Type B pancreatic cell (in vitro differentiated cells): ENCODE measurements at regions not wholly inside any gene's neighbourhood (a gene's known extent, or its start where the extent isn't known, plus 50 kb on each side); places are given as distances from the start of the nearest gene placed in this dataset.

Experiments
- DNase-seq: peaks from one replicate; pipeline ENCODE4 v3.0.0; 2021; ENCODE audit warnings: mixed read lengths; ENCODE audit not compliant: unreplicated experiment; ENCODE audit errors: extremely low spot score
- H3K27ac Mint-ChIP-seq: 2 replicates; pipeline ENCODE4 v1.8.0; 2021; ENCODE audit warnings: mild to moderate bottlenecking, mixed read lengths
- H3K27me3 Mint-ChIP-seq: 2 replicates; pipeline ENCODE4 v1.8.0; 2021; ENCODE audit warnings: mixed read lengths
- H3K36me3 Mint-ChIP-seq: 2 replicates; pipeline ENCODE4 v1.8.0; 2021; ENCODE audit warnings: mixed read lengths
- H3K4me1 Mint-ChIP-seq: one replicate; pipeline ENCODE4 v1.8.0; 2021; ENCODE audit warnings: mixed read lengths; ENCODE audit not compliant: unreplicated experiment
- H3K4me3 Mint-ChIP-seq: 2 replicates; pipeline ENCODE4 v1.8.0; 2021; ENCODE audit warnings: mild to moderate bottlenecking, mixed read lengths
- H3K9me3 Mint-ChIP-seq: 2 replicates; pipeline ENCODE4 v1.8.0; 2021; ENCODE audit warnings: mixed read lengths
- TF ChIP-seq, protein P1 (sequence below): fragments of 200-600 bp; sonication (generic); conservative IDR thresholded peaks from 2 replicates; pipeline ENCODE4 v1.5.0; 2021; ENCODE audit warnings: antibody characterized with exemption, mild to moderate bottlenecking

DNA sequence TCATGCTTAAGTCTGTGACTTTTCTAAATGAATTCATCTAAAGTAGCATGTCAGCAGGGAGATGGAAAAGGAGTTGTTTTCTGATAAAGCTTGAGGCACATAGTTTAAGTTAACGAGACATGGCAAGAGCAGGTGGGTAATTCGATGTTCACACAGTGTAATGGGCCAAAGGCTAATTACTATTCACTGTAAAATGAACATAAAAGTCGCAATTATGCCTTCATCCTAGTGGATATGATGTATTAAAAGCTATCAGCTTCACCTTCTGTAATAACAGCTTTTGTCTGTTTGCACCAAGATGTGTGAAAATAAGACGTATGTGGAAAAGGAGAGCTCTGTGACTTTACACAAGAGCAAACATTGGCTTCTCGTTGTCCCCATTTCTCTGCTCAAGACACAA is 94.2 kb upstream of the CDH20 start:
- H3K27ac Mint-ChIP-seq = no peak overlapping the region
- TF ChIP-seq, protein P1, sequence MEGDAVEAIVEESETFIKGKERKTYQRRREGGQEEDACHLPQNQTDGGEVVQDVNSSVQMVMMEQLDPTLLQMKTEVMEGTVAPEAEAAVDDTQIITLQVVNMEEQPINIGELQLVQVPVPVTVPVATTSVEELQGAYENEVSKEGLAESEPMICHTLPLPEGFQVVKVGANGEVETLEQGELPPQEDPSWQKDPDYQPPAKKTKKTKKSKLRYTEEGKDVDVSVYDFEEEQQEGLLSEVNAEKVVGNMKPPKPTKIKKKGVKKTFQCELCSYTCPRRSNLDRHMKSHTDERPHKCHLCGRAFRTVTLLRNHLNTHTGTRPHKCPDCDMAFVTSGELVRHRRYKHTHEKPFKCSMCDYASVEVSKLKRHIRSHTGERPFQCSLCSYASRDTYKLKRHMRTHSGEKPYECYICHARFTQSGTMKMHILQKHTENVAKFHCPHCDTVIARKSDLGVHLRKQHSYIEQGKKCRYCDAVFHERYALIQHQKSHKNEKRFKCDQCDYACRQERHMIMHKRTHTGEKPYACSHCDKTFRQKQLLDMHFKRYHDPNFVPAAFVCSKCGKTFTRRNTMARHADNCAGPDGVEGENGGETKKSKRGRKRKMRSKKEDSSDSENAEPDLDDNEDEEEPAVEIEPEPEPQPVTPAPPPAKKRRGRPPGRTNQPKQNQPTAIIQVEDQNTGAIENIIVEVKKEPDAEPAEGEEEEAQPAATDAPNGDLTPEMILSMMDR = no peak

DNA sequence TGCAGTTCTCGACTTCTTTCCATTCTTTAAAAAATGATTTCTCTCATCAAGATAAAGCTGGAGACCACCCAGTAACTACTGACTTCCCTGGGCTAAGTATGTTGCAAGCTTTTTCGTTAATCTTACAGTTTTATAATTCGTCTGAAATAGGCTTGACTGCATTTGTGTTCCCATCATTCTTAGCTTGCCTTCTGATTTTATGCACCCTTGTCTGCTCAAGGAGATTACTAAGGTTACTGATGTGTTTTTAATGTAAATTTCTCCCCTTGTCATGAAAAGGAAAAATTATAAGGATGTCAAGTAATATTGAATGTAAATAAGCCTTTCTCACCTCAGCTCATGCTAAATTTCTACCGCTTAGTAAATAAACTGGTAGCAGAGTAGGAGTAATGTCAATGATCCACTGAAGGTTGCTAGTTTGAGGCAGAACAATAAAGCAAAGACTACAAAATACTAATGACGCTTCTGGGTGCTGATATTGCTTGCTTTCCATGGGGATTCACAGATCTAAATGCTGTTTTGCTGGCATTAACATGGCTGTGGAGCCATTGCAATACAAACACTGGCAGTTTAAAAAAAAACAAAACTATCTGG is 91.9 kb upstream of the CDH20 start:
- Mint-ChIP-seq H3K9me3 (no peaks in the 10 kb centered on the region), H3K4me1 (no peaks in the 10 kb centered on the region), H3K36me3 (no peaks in the 10 kb centered on the region), H3K27ac (no peak overlapping the region), H3K27me3 (peaks cover 2% of the 10 kb centered on the region), H3K4me3 (no peak overlapping the region)
- no peak for DNase-seq
- TF ChIP-seq, protein P1 = no peak

More for the DNA sequence above, 94.2 kb upstream of the CDH20 start:
- no peaks in the 10 kb centered on the region for H3K9me3 Mint-ChIP-seq
- H3K27me3 Mint-ChIP-seq = no peaks in the 10 kb centered on the region
- DNase-seq = no peak
- no peak overlapping the region for H3K4me3 Mint-ChIP-seq
- no peaks in the 10 kb centered on the region for H3K4me1 Mint-ChIP-seq
- H3K36me3 Mint-ChIP-seq = no peaks in the 10 kb centered on the region

DNA sequence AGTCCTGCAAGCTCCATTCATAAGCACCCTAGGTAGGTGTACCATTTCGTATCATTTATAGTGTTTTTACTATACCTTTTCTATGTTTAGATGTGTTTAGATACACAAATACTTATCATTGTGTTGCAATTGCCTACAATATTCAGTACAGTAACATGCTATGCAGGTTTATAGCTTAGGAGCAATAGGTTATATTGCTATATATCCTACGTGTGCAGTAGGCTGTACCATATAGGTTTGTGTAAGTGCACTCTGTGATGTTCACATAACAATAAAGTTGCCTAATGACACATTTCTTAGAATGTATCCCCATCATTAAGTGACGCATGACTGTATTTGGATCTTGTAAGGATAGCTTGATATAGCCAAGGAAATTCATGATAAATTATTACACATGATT is 88.6 kb upstream of the CDH20 start:
- Mint-ChIP-seq H3K4me3 (no peak overlapping the region), H3K9me3 (no peaks in the 10 kb centered on the region), H3K4me1 (no peaks in the 10 kb centered on the region), H3K27me3 (peaks cover 2% of the 10 kb centered on the region), H3K36me3 (no peaks in the 10 kb centered on the region), H3K27ac (no peak overlapping the region)
- DNase-seq = no peak
- TF ChIP-seq, protein P1 = no peak

DNA sequence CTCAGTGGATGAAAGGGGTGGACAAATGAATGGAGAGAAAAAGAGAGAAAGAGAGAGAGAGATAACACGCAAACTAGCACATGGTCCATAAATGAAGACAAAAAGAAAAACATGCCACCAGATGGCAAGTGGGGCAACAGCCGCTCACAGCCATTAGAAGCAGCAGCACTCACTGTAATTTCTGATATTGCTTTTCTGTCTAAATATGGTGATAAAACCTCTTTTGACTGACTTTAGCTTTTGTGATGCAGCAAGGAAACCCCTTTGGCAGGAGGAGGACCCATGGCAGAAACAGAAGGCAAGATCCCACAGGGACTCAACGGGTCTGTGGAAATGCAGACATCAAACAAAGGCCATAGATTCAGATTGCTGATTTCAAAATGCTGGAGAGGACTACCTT is 88.0 kb upstream of the CDH20 start:
- DNase-seq = no peak
- H3K27me3 Mint-ChIP-seq = peaks cover 2% of the 10 kb centered on the region
- H3K9me3 Mint-ChIP-seq = no peaks in the 10 kb centered on the region
- H3K27ac Mint-ChIP-seq = no peak overlapping the region
- TF ChIP-seq, protein P1 = no peak
- H3K4me1 Mint-ChIP-seq = no peaks in the 10 kb centered on the region
- H3K4me3 Mint-ChIP-seq = no peak overlapping the region
- H3K36me3 Mint-ChIP-seq = no peaks in the 10 kb centered on the region

DNA sequence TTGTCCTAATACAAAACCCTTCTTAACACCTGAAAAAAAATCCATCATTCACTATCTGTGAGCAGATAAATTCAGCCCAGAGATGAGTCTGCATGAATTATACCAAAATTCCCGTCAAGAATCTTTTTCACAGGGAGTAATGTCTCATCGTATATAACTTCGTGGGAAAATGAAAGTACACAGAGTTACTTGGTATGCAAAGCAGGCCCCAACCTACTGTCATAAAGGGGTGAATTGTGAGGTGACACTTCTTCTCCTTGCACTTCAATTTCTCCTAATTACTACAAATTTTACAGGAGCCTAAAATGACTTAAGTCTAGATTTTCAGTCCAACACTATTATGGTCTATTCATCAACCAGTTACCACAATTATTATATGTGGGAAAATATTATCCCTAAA is 84.6 kb upstream of the CDH20 start:
- no peak overlapping the region for H3K4me3 Mint-ChIP-seq

More for the DNA sequence above, 84.6 kb upstream of the CDH20 start:
- DNase-seq = no peak
- H3K9me3 Mint-ChIP-seq = no peaks in the 10 kb centered on the region
- H3K27me3 Mint-ChIP-seq = peaks cover 2% of the 10 kb centered on the region
- TF ChIP-seq, protein P1 = no peak
- no peak overlapping the region for H3K27ac Mint-ChIP-seq
- no peaks in the 10 kb centered on the region for H3K4me1 Mint-ChIP-seq
- no peaks in the 10 kb centered on the region for H3K36me3 Mint-ChIP-seq
